A549 (cell line): ENCODE measurements at regions not wholly inside any gene's neighbourhood (a gene's known extent, or its start where the extent isn't known, plus 50 kb on each side); places are given as distances from the start of the nearest gene placed in this dataset.
A peak's percentile ranks its signal among the peaks of the same experiment; 100 is the strongest.

Source experiments
- ATAC-seq, 2 experiments: fragments of 200-7000 bp in 1 of 2; fragments of >200 bp in 1 of 2; cut with Nextera tagmentation in 1 of 2; cut with Tn5 transposase in 1 of 2; 3 replicates each; pipeline versions ENCODE4 v1.8.0 to v1.9.1; 2018 to 2020; ENCODE audit warnings: mild to moderate bottlenecking in 1 of 2, moderate library complexity in 1 of 2
- CTCF ChIA-PET: fragments of 300-600 bp; sonication (Branson Sonifier 250); formaldehyde crosslinking; extraction: SDS; loops from one replicate; lab custom pipeline; 2021; ENCODE audit warnings: antibody characterized with exemption, inconsistent platforms; lab: Yijun Ruan, JAX
- POLR2A ChIA-PET: fragments of 350-600 bp; formaldehyde crosslinking; extraction: SDS; loops from one replicate; lab custom pipeline; 2021; ENCODE audit warnings: antibody characterized with exemption, inconsistent platforms; lab: Yijun Ruan, JAX
- DNase-seq, 2 experiments: peaks; one replicate each; pipeline versions ENCODE4 v3.0.0 to v3.0.0-alpha.2; 2011 to 2016; ENCODE audit warnings: low read depth in 1 of 2, low spot score in 1 of 2
- FAIRE-seq: peaks from 2 replicates; lab custom pipeline; 2011; peaks lifted over from hg19 to GRCh38; lab: Jason Lieb, UNC
- H3K27ac ChIP-seq, 2 experiments: fragments of >200 bp; sonication (Bioruptor Twin); formaldehyde crosslinking; 3 replicates each; pipeline ENCODE4 v1.5.1; 2016 to 2017
- H3K4me1 ChIP-seq: fragments of >200 bp; sonication (Bioruptor Twin); formaldehyde crosslinking; 3 replicates; pipeline ENCODE4 v1.6.1; 2016
- H3K4me2 ChIP-seq: fragments of >200 bp; sonication (Bioruptor Twin); formaldehyde crosslinking; 3 replicates; pipeline ENCODE4 v1.6.1; 2016
- H3K4me3 ChIP-seq: fragments of >200 bp; sonication (Bioruptor Twin); formaldehyde crosslinking; 3 replicates; pipeline ENCODE4 v1.5.1; 2016
- H3K9me3 ChIP-seq: fragments of >200 bp; sonication (Bioruptor Twin); formaldehyde crosslinking; 3 replicates; pipeline ENCODE4 v1.6.1; 2016
- ATOH8 ChIP-seq: fragments of 250-450 bp; sonication (Bioruptor Pico); IDR thresholded peaks from 2 replicates; pipeline ENCODE4 v1.5.0; 2020; ENCODE audit warnings: low read depth, mild to moderate bottlenecking, moderate library complexity
- CEBPB ChIP-seq, 2 experiments: fragments of >200 bp in 1 of 2; sonication (Bioruptor Twin) in 1 of 2; formaldehyde crosslinking in 1 of 2; IDR thresholded peaks; 2 replicates each; pipeline ENCODE4 v1.6.1; 2012 to 2016
- CHD4 ChIP-seq: fragments of 200-600 bp; sonication (generic); IDR thresholded peaks from 2 replicates; pipeline ENCODE4 v1.6.1; 2016; ENCODE audit warnings: antibody characterized with exemption, mild to moderate bottlenecking, borderline replicate concordance
- EHMT2 ChIP-seq: fragments of 200-600 bp; sonication (generic); IDR thresholded peaks from 2 replicates; pipeline ENCODE4 v1.6.1; 2016; ENCODE audit warnings: antibody characterized with exemption, low read depth, mild to moderate bottlenecking, moderate library complexity
- EP300 ChIP-seq, 2 experiments: fragments of >200 bp; sonication (Bioruptor Twin); formaldehyde crosslinking; IDR thresholded peaks; 2 replicates in 1 of 2; 3 replicates in 1 of 2; pipeline ENCODE4 v1.6.1; 2016 to 2017
- ESRRA ChIP-seq: fragments of 150-350 bp; IDR thresholded peaks from 2 replicates; pipeline ENCODE4 v1.6.1; 2014; ENCODE audit warnings: mild to moderate bottlenecking, low read length, borderline replicate concordance
- FOSL2 ChIP-seq, 2 experiments: fragments of 450-650 bp in 1 of 2; fragments of >200 bp in 1 of 2; sonication (Bioruptor Twin) in 1 of 2; formaldehyde crosslinking; IDR thresholded peaks; 2 replicates each; pipeline versions ENCODE4 v1.5.0 to v1.6.1; 2016 to 2020; ENCODE audit warnings: mild to moderate bottlenecking in 1 of 2, moderate library complexity in 1 of 2
- FOXS1 ChIP-seq: fragments of 250-450 bp; sonication (Bioruptor Pico); IDR thresholded peaks from 2 replicates; pipeline ENCODE4 v1.5.0; 2020; ENCODE audit warnings: mild to moderate bottlenecking, moderate library complexity
- HES2 ChIP-seq: fragments of >200 bp; sonication (Bioruptor Twin); formaldehyde crosslinking; IDR thresholded peaks from 2 replicates; pipeline ENCODE4 v1.6.1; 2016
- HOXB13 ChIP-seq: fragments of 250-450 bp; sonication (Bioruptor Pico); IDR thresholded peaks from 2 replicates; pipeline ENCODE4 v1.5.0; 2020; ENCODE audit warnings: low read depth, mild to moderate bottlenecking, moderate library complexity
- KDM5A ChIP-seq: fragments of 200-600 bp; sonication (generic); IDR thresholded peaks from 2 replicates; pipeline ENCODE4 v1.6.1; 2016; ENCODE audit warnings: antibody characterized with exemption, mild to moderate bottlenecking
- MAFK ChIP-seq: fragments of 450-650 bp; IDR thresholded peaks from 2 replicates; pipeline ENCODE4 v1.6.1; 2014; ENCODE audit not compliant: partially characterized antibody
- MAZ ChIP-seq: fragments of 150-350 bp; IDR thresholded peaks from 2 replicates; pipeline ENCODE4 v1.6.1; 2014; ENCODE audit warnings: antibody characterized with exemption, low read depth, low read length, borderline replicate concordance
- MYC ChIP-seq: IDR thresholded peaks from 2 replicates; pipeline ENCODE4 v1.6.1; 2012; ENCODE audit warnings: mild to moderate bottlenecking, inconsistent platforms, low read length, improper control_type of control experiment, borderline replicate concordance
- NPAS2 ChIP-seq: fragments of 250-450 bp; sonication (Bioruptor Pico); IDR thresholded peaks from 2 replicates; pipeline ENCODE4 v1.8.0; 2022; ENCODE audit warnings: mild to moderate bottlenecking, moderate library complexity, borderline replicate concordance
- RAD21 ChIP-seq, 2 experiments: fragments of >200 bp in 1 of 2; sonication (Bioruptor Twin) in 1 of 2; formaldehyde crosslinking in 1 of 2; IDR thresholded peaks in 1 of 2; conservative IDR thresholded peaks in 1 of 2; 2 replicates in 1 of 2; 3 replicates in 1 of 2; pipeline ENCODE4 v1.6.1; 2012 to 2018; ENCODE audit warnings: inconsistent platforms in 1 of 2
- RARB ChIP-seq: fragments of 250-450 bp; sonication (Bioruptor Pico); IDR thresholded peaks from 2 replicates; pipeline ENCODE4 v1.8.0; 2021; ENCODE audit warnings: mild to moderate bottlenecking, moderate library complexity
- REST ChIP-seq: fragments of 200-600 bp; sonication (generic); IDR thresholded peaks from 2 replicates; pipeline ENCODE4 v1.6.1; 2016; ENCODE audit warnings: antibody characterized with exemption, mild to moderate bottlenecking, moderate library complexity
- RNF2 ChIP-seq: fragments of 200-600 bp; sonication (generic); IDR thresholded peaks from 2 replicates; pipeline ENCODE4 v1.6.1; 2016; ENCODE audit warnings: low read depth, mild to moderate bottlenecking, antibody characterized with exemption, moderate library complexity, borderline replicate concordance
- SMC3 ChIP-seq: fragments of >200 bp; sonication (Bioruptor Twin); formaldehyde crosslinking; IDR thresholded peaks from 3 replicates; pipeline ENCODE4 v1.6.1; 2018; ENCODE audit warnings: inconsistent platforms
- TP53 ChIP-seq: fragments of 250-450 bp; sonication (Bioruptor Pico); IDR thresholded peaks from 2 replicates; pipeline ENCODE4 v1.5.0; 2021; ENCODE audit warnings: mild to moderate bottlenecking, moderate library complexity
- ZSCAN20 ChIP-seq: fragments of 250-450 bp; sonication (Bioruptor Pico); IDR thresholded peaks from 2 replicates; pipeline ENCODE4 v1.8.0; 2022; ENCODE audit warnings: mild to moderate bottlenecking, moderate library complexity
- WGBS: methylation state at CpG from one replicate; pipeline ENCODE4 v1.1.6; 2017; ENCODE audit errors: missing lambda C conversion rate; 5-methylcytosine and 5-hydroxymethylcytosine counted together

GRCh38 chr3:165645191-165645590, 192.0 kb downstream of the BCHE start:
- POLR2A ChIA-PET, result no interaction called here
- H3K27ac ChIP-seq, result no peak overlapping the region
- CTCF ChIA-PET, result no interaction called here
- no peak for DNase-seq
- no peak overlapping the region for H3K4me3 ChIP-seq
- TF ChIP-seq EHMT2 (no peak), TP53 (CRISPR knock-in tag) (no peak)
- no peaks in the 10 kb centered on the region for H3K9me3 ChIP-seq
- H3K4me2 ChIP-seq, result no peak overlapping the region
- peaks cover 12% of the 10 kb centered on the region for H3K4me1 ChIP-seq
- 81% methylated on average over 2 of the region's 2 CpGs for WGBS
- no peak for FAIRE-seq
- ATAC-seq, result no peak

GRCh38 chr3:165644331-165644730, 192.9 kb downstream of the BCHE start:
- Histone ChIP-seq H3K4me2 (no peak overlapping the region), H3K4me3 (no peak overlapping the region), H3K4me1 (peaks cover 12% of the 10 kb centered on the region), H3K27ac (no peak overlapping the region), H3K9me3 (no peaks in the 10 kb centered on the region)
- POLR2A ChIA-PET, result no interaction called here
- WGBS, result 60% methylated on average over 1 of the region's 1 CpG
- DNase-seq (no peak), ATAC-seq (no peak), FAIRE-seq (no peak)
- TF ChIP-seq NPAS2, result no peak
- TF ChIP-seq RARB (CRISPR knock-in tag), result no peak
- TF ChIP-seq CHD4, result no peak
- TF ChIP-seq REST, result no peak
- CTCF ChIA-PET, result no interaction called here

- H3K4me3 ChIP-seq, result no peak overlapping the region
- 66% methylated on average over 2 of the region's 2 CpGs for WGBS
- H3K4me1 ChIP-seq, result peaks cover 12% of the 10 kb centered on the region
- CTCF ChIA-PET, result no interaction called here
- POLR2A ChIA-PET, result no interaction called here
- H3K4me2 ChIP-seq, result peak overlapping the region; percentile 55; the same call in 2 of the 3 replicates
- peak in 1 of 2 experiments; percentile 5 for DNase-seq
- TF ChIP-seq ATOH8 (CRISPR knock-in tag) (no peak), ESRRA (no peak), MAFK (no peak), FOSL2 (IDR thresholded peaks at IDR 0.05) (no peak), FOSL2 (CRISPR knock-in tag; IDR thresholded peaks at IDR 0.05) (no peak), MYC (no peak), FOXS1 (CRISPR knock-in tag) (no peak), SMC3 (no peak), KDM5A (no peak), EP300 (IDR thresholded peaks at IDR 0.05) (no peak), HOXB13 (CRISPR knock-in tag) (no peak), MAZ (no peak), RAD21 (conservative IDR thresholded peaks at IDR 0.05 in 1 of 2, IDR thresholded peaks at IDR 0.05 in 1 of 2) (no peak), ZSCAN20 (CRISPR knock-in tag) (no peak), RNF2 (no peak), CEBPB (IDR thresholded peaks at IDR 0.05) (no peak), RARB (CRISPR knock-in tag) (no peak), HES2 (no peak)
- TF ChIP-seq, all 56 proteins: peak for 0
- Histone ChIP-seq H3K9me3 (no peaks in the 10 kb centered on the region), H3K27ac (peak overlapping the region in 1 of 2 experiments; percentile 22; a peak in 1 of 6 replicates)
- ATAC-seq, result peak; percentile 32 to 61; a peak in 4 of 6 replicates
- no peak for FAIRE-seq
Observed at GRCh38 chr3:165643425-165643824, 193.8 kb downstream of the BCHE start.
